ENCODE measurements at regions not wholly inside any gene's neighbourhood (a gene's known extent, or its start where the extent isn't known, plus 50 kb on each side); places are given as distances from the start of the nearest gene placed in this dataset.

GRCh38 chr22:47967831-47968230 lies 1205.4 kb downstream of the TBC1D22A start:
- DNase-seq (ENCODE audit: low read depth in 3 of 3): no peak

- DNase-seq (ENCODE audit: low read depth in 3 of 3): no peak
Observed at GRCh38 chr22:47966316-47966715, 1203.9 kb downstream of the TBC1D22A start.

- DNase-seq (ENCODE audit: low read depth in 3 of 3): no peak
Observed at GRCh38 chr22:47965896-47966295, 1203.4 kb downstream of the TBC1D22A start.

- DNase-seq (ENCODE audit: low read depth in 3 of 3): no peak
Observed at GRCh38 chr22:47965066-47965465, 1202.6 kb downstream of the TBC1D22A start.

- no peak for DNase-seq (ENCODE audit: low read depth in 3 of 3)
Observed at GRCh38 chr22:47963660-47964059, 1201.2 kb downstream of the TBC1D22A start.

- DNase-seq (ENCODE audit: low read depth in 3 of 3): no peak
Observed at GRCh38 chr22:47957649-47958048, 1195.2 kb downstream of the TBC1D22A start.

GRCh38 chr22:47954107-47954506 lies 1191.7 kb downstream of the TBC1D22A start:
- no peak for DNase-seq (ENCODE audit: low read depth in 3 of 3)

- no peak for DNase-seq (ENCODE audit: low read depth in 3 of 3)
Observed at GRCh38 chr22:47944941-47945340, 1182.5 kb downstream of the TBC1D22A start.

GRCh38 chr22:47943729-47944700 lies 1181.6 kb downstream of the TBC1D22A start:
- DNase-seq (ENCODE audit: low read depth in 3 of 3): no peak

GRCh38 chr22:47940211-47940610 lies 1177.8 kb downstream of the TBC1D22A start:
- DNase-seq (ENCODE audit: low read depth in 3 of 3): no peak

- DNase-seq (ENCODE audit: low read depth in 3 of 3): no peak
Observed at GRCh38 chr22:47933891-47934290, 1171.4 kb downstream of the TBC1D22A start.

- DNase-seq (ENCODE audit: low read depth in 3 of 3): no peak
Observed at GRCh38 chr22:47933226-47933625, 1170.8 kb downstream of the TBC1D22A start.

- DNase-seq (ENCODE audit: low read depth in 3 of 3): no peak
Observed at GRCh38 chr22:47929646-47930185, 1167.3 kb downstream of the TBC1D22A start.

- DNase-seq (ENCODE audit: low read depth in 3 of 3): no peak
Observed at GRCh38 chr22:47929073-47929472, 1166.6 kb downstream of the TBC1D22A start.

- no peak for DNase-seq (ENCODE audit: low read depth in 3 of 3)
Observed at GRCh38 chr22:47928631-47929030, 1166.2 kb downstream of the TBC1D22A start.

GRCh38 chr22:47927648-47928210 lies 1165.3 kb downstream of the TBC1D22A start:
- DNase-seq (ENCODE audit: low read depth in 3 of 3): no peak

- DNase-seq (ENCODE audit: low read depth in 3 of 3): no peak
Observed at GRCh38 chr22:47923011-47923427, 1160.6 kb downstream of the TBC1D22A start.

GRCh38 chr22:47921906-47922305 lies 1159.5 kb downstream of the TBC1D22A start:
- DNase-seq (ENCODE audit: low read depth in 3 of 3): no peak

- no peak for DNase-seq (ENCODE audit: low read depth in 3 of 3)
Observed at GRCh38 chr22:47920380-47920959, 1158.0 kb downstream of the TBC1D22A start.

GRCh38 chr22:47919893-47920292 lies 1157.4 kb downstream of the TBC1D22A start:
- no peak for DNase-seq (ENCODE audit: low read depth in 3 of 3)

GRCh38 chr22:47919001-47919441 lies 1156.6 kb downstream of the TBC1D22A start:
- DNase-seq (ENCODE audit: low read depth in 3 of 3): no peak

- DNase-seq (ENCODE audit: low read depth in 3 of 3): no peak
Observed at GRCh38 chr22:47918276-47918921, 1155.9 kb downstream of the TBC1D22A start.
